ENCODE measurements at regions not wholly inside any gene's neighbourhood (a gene's known extent, or its start where the extent isn't known, plus 50 kb on each side); places are given as distances from the start of the nearest gene placed in this dataset.
"Not testable (repeated sequence)": the region's sequence is repeated elsewhere in the genome, so short reads cannot be mapped to it uniquely, and the experiment has no call there.

GRCh38 chr2:87559735-87560134 lies 188.2 kb upstream of the PLGLB2 start:
- H3K4me3 ChIP-seq (ENCODE audit: low read depth, low read length); in situ Hi-C loops (cut with HindIII; ENCODE audit: low sequenced_read_pairs); DNase-seq (ENCODE audit: low read depth): not testable (repeated sequence)

- DNase-seq (ENCODE audit: low read depth); in situ Hi-C loops (cut with HindIII; ENCODE audit: low sequenced_read_pairs); H3K4me3 ChIP-seq (ENCODE audit: low read depth, low read length): not testable (repeated sequence)
These were observed 182.8 kb upstream of the PLGLB2 start for GRCh38 chr2:87565116-87565515.

- in situ Hi-C loops (cut with HindIII; ENCODE audit: low sequenced_read_pairs); H3K4me3 ChIP-seq (ENCODE audit: low read depth, low read length); DNase-seq (ENCODE audit: low read depth): not testable (repeated sequence)
These were observed 181.4 kb upstream of the PLGLB2 start for GRCh38 chr2:87566531-87566930.

- in situ Hi-C loops (cut with HindIII; ENCODE audit: low sequenced_read_pairs); DNase-seq (ENCODE audit: low read depth); H3K4me3 ChIP-seq (ENCODE audit: low read depth, low read length): not testable (repeated sequence)
These were observed 180.8 kb upstream of the PLGLB2 start for GRCh38 chr2:87567093-87567492.

GRCh38 chr2:87567912-87568311 lies 180.0 kb upstream of the PLGLB2 start:
- in situ Hi-C loops (cut with HindIII; ENCODE audit: low sequenced_read_pairs), result not testable (repeated sequence)

GRCh38 chr2:87568554-87569278 lies 179.2 kb upstream of the PLGLB2 start:
- H3K4me3 ChIP-seq (ENCODE audit: low read depth, low read length); in situ Hi-C loops (cut with HindIII; ENCODE audit: low sequenced_read_pairs); DNase-seq (ENCODE audit: low read depth): not testable (repeated sequence)

More at GRCh38 chr2:87567912-87568311, 180.0 kb upstream of the PLGLB2 start:
- not testable (repeated sequence) for DNase-seq (ENCODE audit: low read depth); H3K4me3 ChIP-seq (ENCODE audit: low read depth, low read length)

- H3K4me3 ChIP-seq (ENCODE audit: low read depth, low read length); DNase-seq (ENCODE audit: low read depth); in situ Hi-C loops (cut with HindIII; ENCODE audit: low sequenced_read_pairs): not testable (repeated sequence)
These were observed 178.0 kb upstream of the PLGLB2 start for GRCh38 chr2:87569689-87570397.

GRCh38 chr2:87571889-87572465 lies 175.9 kb upstream of the PLGLB2 start:
- H3K4me3 ChIP-seq (ENCODE audit: low read depth, low read length); in situ Hi-C loops (cut with HindIII; ENCODE audit: low sequenced_read_pairs); DNase-seq (ENCODE audit: low read depth): not testable (repeated sequence)

GRCh38 chr2:87572906-87573305 lies 175.0 kb upstream of the PLGLB2 start:
- H3K4me3 ChIP-seq (ENCODE audit: low read depth, low read length); in situ Hi-C loops (cut with HindIII; ENCODE audit: low sequenced_read_pairs); DNase-seq (ENCODE audit: low read depth): not testable (repeated sequence)

- DNase-seq (ENCODE audit: low read depth); in situ Hi-C loops (cut with HindIII; ENCODE audit: low sequenced_read_pairs); H3K4me3 ChIP-seq (ENCODE audit: low read depth, low read length): not testable (repeated sequence)
These were observed 174.3 kb upstream of the PLGLB2 start for GRCh38 chr2:87573386-87574192.

- in situ Hi-C loops (cut with HindIII; ENCODE audit: low sequenced_read_pairs); H3K4me3 ChIP-seq (ENCODE audit: low read depth, low read length); DNase-seq (ENCODE audit: low read depth): not testable (repeated sequence)
These were observed 173.4 kb upstream of the PLGLB2 start for GRCh38 chr2:87574193-87575119.

GRCh38 chr2:87575138-87575537 lies 172.7 kb upstream of the PLGLB2 start:
- DNase-seq (ENCODE audit: low read depth); H3K4me3 ChIP-seq (ENCODE audit: low read depth, low read length); in situ Hi-C loops (cut with HindIII; ENCODE audit: low sequenced_read_pairs): not testable (repeated sequence)

GRCh38 chr2:87577358-87577757 lies 170.5 kb upstream of the PLGLB2 start:
- DNase-seq (ENCODE audit: low read depth); in situ Hi-C loops (cut with HindIII; ENCODE audit: low sequenced_read_pairs); H3K4me3 ChIP-seq (ENCODE audit: low read depth, low read length): not testable (repeated sequence)

- H3K4me3 ChIP-seq (ENCODE audit: low read depth, low read length); DNase-seq (ENCODE audit: low read depth); in situ Hi-C loops (cut with HindIII; ENCODE audit: low sequenced_read_pairs): not testable (repeated sequence)
These were observed 165.7 kb upstream of the PLGLB2 start for GRCh38 chr2:87582152-87582551.

GRCh38 chr2:87582579-87582978 lies 165.3 kb upstream of the PLGLB2 start:
- H3K4me3 ChIP-seq (ENCODE audit: low read depth, low read length); DNase-seq (ENCODE audit: low read depth); in situ Hi-C loops (cut with HindIII; ENCODE audit: low sequenced_read_pairs): not testable (repeated sequence)

GRCh38 chr2:87583370-87583769 lies 164.5 kb upstream of the PLGLB2 start:
- DNase-seq (ENCODE audit: low read depth); in situ Hi-C loops (cut with HindIII; ENCODE audit: low sequenced_read_pairs); H3K4me3 ChIP-seq (ENCODE audit: low read depth, low read length): not testable (repeated sequence)
